Panc1 (cell line): ENCODE measurements at regions not wholly inside any gene's neighbourhood (a gene's known extent, or its start where the extent isn't known, plus 50 kb on each side); places are given as distances from the start of the nearest gene placed in this dataset.

Source experiments
- ATAC-seq: fragments of 200-7000 bp; cut with Tn5 transposase; 2 replicates; pipeline ENCODE4 v1.9.1; 2020; ENCODE audit warnings: mild to moderate bottlenecking, moderate library complexity
- BruUV-seq: library from RNA; stranded (reverse); fragments of 400-500 nt; replicated peaks from 2 replicates; lab custom pipeline; 2021; lab: Mats Ljungman, UMichigan
- CTCF ChIA-PET: fragments of 300-600 bp; sonication (Branson Sonifier 250); formaldehyde crosslinking; loops from one replicate; lab custom pipeline; 2022; ENCODE audit warnings: antibody characterized with exemption; lab: Charles Lee
- POLR2A ChIA-PET: fragments of 300-600 bp; sonication (Branson Sonifier 250); formaldehyde crosslinking; loops from one replicate; lab custom pipeline; 2022; ENCODE audit warnings: antibody characterized with exemption; lab: Charles Lee
- DNase-seq: peaks from one replicate; pipeline ENCODE4 v3.0.0-alpha.2; 2010; ENCODE audit warnings: low read depth, low spot score
- H3K27ac ChIP-seq: 2 replicates; pipeline ENCODE4 v1.5.1; 2011; ENCODE audit warnings: mild to moderate bottlenecking, low read length, inconsistent platforms
- H3K27me3 ChIP-seq: fragments of 200-500 bp; sonication (Bioruptor generic); 2 replicates; pipeline ENCODE4 v1.6.0; 2014; ENCODE audit warnings: low read length, inconsistent platforms; ENCODE audit not compliant: control insufficient read depth, insufficient read depth
- H3K36me3 ChIP-seq: fragments of 200-500 bp; sonication (Bioruptor generic); 2 replicates; pipeline ENCODE4 v1.5.1; 2014; ENCODE audit warnings: inconsistent platforms, mild to moderate bottlenecking, low read length, moderate library complexity; ENCODE audit not compliant: control insufficient read depth, insufficient read depth
- H3K4me1 ChIP-seq: 2 replicates; pipeline ENCODE4 v1.5.1; 2011; ENCODE audit warnings: inconsistent platforms, mild to moderate bottlenecking, low read length, moderate library complexity; ENCODE audit not compliant: control insufficient read depth, insufficient read depth
- H3K4me3 ChIP-seq, 2 experiments: 2 replicates each; pipeline ENCODE4 v1.5.1; 2011 to 2012; ENCODE audit warnings: low read depth in 2 of 2, low read length in 2 of 2, mild to moderate bottlenecking in 2 of 2, inconsistent platforms in 1 of 2, moderate library complexity in 1 of 2
- H3K9me3 ChIP-seq: fragments of 200-500 bp; sonication (Bioruptor generic); 2 replicates; pipeline ENCODE4 v1.5.1; 2014; ENCODE audit warnings: low read depth, mild to moderate bottlenecking, inconsistent platforms, low read length, moderate library complexity; ENCODE audit not compliant: control insufficient read depth, insufficient read depth
- POLR2AphosphoS5 ChIP-seq: IDR thresholded peaks from 2 replicates; pipeline ENCODE4 v1.6.1; 2012; ENCODE audit warnings: mild to moderate bottlenecking, low read depth, low read length, moderate library complexity
- SIN3A ChIP-seq: IDR thresholded peaks from 2 replicates; pipeline ENCODE4 v1.6.1; 2012; ENCODE audit warnings: low read depth, mild to moderate bottlenecking, low read length, moderate library complexity, borderline replicate concordance; ENCODE audit not compliant: insufficient read depth
- TCF7L2 ChIP-seq: IDR thresholded peaks from 2 replicates; pipeline ENCODE4 v1.6.1; 2011; ENCODE audit warnings: mild to moderate bottlenecking, low read depth, low read length, inconsistent platforms
- in situ Hi-C: cut with HindIII; loops from 2 replicates; pipeline ENCODE4 v1.10.0; 2016; ENCODE audit warnings: low sequenced_read_pairs, low pct_unique_long_range_greater_than_20kb
- intact Hi-C: fragments of 100-400 bp; cut with micrococcal nuclease; formaldehyde crosslinking; loops from one replicate; pipeline ENCODE4 v1.10.0; 2022; ENCODE audit not compliant: unreplicated experiment
- TF ChIP-seq, protein P1 (sequence below), 2 experiments: IDR thresholded peaks; 2 replicates each; pipeline ENCODE4 v1.6.1; 2011 to 2012; ENCODE audit warnings: low read depth in 2 of 2, control low read depth in 1 of 2, low read length in 1 of 2, mild to moderate bottlenecking in 1 of 2, moderate library complexity in 1 of 2; ENCODE audit not compliant: insufficient read depth in 1 of 2
- TF ChIP-seq, protein P2 (sequence below): fragments of 450-650 bp; IDR thresholded peaks from 2 replicates; pipeline ENCODE4 v1.5.1; 2017; ENCODE audit warnings: mild to moderate bottlenecking

DNA sequence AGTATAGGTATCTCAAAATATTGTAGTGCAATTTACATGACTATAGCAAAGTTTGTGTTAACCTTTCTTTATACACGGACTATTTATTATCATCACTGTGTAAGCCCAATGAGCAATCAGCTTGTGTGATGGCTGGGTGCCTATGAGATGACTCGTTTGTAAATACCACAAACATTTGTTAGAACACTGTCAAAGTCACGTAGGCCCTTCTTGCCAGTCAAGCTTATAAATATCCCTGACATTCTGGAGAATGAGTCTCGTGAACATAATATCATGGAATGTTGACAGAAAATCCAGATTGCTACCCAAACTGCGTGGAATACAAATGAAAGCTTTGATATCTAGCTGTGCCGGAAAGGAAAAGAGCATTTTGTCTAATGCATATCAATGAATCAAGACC, 648.3 kb upstream of the MDGA2 start:
- Histone ChIP-seq H3K27me3 (no peaks in the 10 kb centered on the region), H3K9me3 (no peaks in the 10 kb centered on the region; the same call in 1 of the 2 replicates), H3K4me1 (no peaks in the 10 kb centered on the region), H3K27ac (no peak overlapping the region), H3K4me3 (no peak overlapping the region), H3K36me3 (no peaks in the 10 kb centered on the region)
- BruUV-seq: no TSS peak
- ChIA-PET CTCF (no interaction called here), POLR2A (no interaction called here)
- intact Hi-C loops (no loop called here), in situ Hi-C loops (no loop called here)
- DNase-seq (no peak), ATAC-seq (no peak)
- TF ChIP-seq SIN3A: no peak
- TF ChIP-seq TCF7L2: no peak
- no peak for TF ChIP-seq POLR2AphosphoS5
- TF ChIP-seq, protein P1, sequence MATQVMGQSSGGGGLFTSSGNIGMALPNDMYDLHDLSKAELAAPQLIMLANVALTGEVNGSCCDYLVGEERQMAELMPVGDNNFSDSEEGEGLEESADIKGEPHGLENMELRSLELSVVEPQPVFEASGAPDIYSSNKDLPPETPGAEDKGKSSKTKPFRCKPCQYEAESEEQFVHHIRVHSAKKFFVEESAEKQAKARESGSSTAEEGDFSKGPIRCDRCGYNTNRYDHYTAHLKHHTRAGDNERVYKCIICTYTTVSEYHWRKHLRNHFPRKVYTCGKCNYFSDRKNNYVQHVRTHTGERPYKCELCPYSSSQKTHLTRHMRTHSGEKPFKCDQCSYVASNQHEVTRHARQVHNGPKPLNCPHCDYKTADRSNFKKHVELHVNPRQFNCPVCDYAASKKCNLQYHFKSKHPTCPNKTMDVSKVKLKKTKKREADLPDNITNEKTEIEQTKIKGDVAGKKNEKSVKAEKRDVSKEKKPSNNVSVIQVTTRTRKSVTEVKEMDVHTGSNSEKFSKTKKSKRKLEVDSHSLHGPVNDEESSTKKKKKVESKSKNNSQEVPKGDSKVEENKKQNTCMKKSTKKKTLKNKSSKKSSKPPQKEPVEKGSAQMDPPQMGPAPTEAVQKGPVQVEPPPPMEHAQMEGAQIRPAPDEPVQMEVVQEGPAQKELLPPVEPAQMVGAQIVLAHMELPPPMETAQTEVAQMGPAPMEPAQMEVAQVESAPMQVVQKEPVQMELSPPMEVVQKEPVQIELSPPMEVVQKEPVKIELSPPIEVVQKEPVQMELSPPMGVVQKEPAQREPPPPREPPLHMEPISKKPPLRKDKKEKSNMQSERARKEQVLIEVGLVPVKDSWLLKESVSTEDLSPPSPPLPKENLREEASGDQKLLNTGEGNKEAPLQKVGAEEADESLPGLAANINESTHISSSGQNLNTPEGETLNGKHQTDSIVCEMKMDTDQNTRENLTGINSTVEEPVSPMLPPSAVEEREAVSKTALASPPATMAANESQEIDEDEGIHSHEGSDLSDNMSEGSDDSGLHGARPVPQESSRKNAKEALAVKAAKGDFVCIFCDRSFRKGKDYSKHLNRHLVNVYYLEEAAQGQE (IDR thresholded peaks at IDR 0.05; ENCODE audit: insufficient read depth in 1 of 2, low read depth in 2 of 2, low read length in 1 of 2): no peak
- TF ChIP-seq, protein P2, sequence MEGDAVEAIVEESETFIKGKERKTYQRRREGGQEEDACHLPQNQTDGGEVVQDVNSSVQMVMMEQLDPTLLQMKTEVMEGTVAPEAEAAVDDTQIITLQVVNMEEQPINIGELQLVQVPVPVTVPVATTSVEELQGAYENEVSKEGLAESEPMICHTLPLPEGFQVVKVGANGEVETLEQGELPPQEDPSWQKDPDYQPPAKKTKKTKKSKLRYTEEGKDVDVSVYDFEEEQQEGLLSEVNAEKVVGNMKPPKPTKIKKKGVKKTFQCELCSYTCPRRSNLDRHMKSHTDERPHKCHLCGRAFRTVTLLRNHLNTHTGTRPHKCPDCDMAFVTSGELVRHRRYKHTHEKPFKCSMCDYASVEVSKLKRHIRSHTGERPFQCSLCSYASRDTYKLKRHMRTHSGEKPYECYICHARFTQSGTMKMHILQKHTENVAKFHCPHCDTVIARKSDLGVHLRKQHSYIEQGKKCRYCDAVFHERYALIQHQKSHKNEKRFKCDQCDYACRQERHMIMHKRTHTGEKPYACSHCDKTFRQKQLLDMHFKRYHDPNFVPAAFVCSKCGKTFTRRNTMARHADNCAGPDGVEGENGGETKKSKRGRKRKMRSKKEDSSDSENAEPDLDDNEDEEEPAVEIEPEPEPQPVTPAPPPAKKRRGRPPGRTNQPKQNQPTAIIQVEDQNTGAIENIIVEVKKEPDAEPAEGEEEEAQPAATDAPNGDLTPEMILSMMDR: no peak

DNA sequence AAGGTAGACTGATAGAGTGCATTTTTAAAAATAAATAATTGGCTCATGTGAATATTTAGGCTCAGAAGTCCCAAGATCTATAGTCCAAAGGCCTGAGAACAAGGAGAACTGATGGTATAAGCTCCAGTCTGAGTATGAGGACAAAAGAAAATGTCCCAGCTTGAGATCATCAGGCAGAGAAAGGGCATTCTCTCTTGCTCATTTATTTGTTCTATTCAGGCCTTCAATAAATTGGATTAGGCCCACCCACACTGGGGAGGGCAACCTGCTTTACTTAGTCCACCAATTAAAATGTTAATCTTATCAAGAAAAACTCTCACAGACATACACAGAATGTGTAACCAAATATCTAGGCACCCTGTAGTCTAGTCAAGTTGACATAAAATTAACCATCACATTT, 644.4 kb upstream of the MDGA2 start:
- Histone ChIP-seq H3K36me3 (no peaks in the 10 kb centered on the region), H3K4me3 (no peak overlapping the region), H3K4me1 (no peaks in the 10 kb centered on the region), H3K27ac (no peak overlapping the region), H3K9me3 (no peaks in the 10 kb centered on the region), H3K27me3 (no peaks in the 10 kb centered on the region)
- ATAC-seq (no peak), DNase-seq (no peak)
- no TSS peak for BruUV-seq
- TF ChIP-seq TCF7L2 (no peak), SIN3A (no peak), POLR2AphosphoS5 (no peak)
- TF ChIP-seq, protein P1 (IDR thresholded peaks at IDR 0.05; ENCODE audit: insufficient read depth in 1 of 2, low read depth in 2 of 2, low read length in 1 of 2): no peak
- TF ChIP-seq, protein P2: no peak
- ChIA-PET CTCF (no interaction called here), POLR2A (no interaction called here)
- intact Hi-C loops: no loop called here
- in situ Hi-C loops: no loop called here
